Type B pancreatic cell (in vitro differentiated cells): ENCODE measurements at regions not wholly inside any gene's neighbourhood (a gene's known extent, or its start where the extent isn't known, plus 50 kb on each side); places are given as distances from the start of the nearest gene placed in this dataset.
"Not testable (repeated sequence)": the region's sequence is repeated elsewhere in the genome, so short reads cannot be mapped to it uniquely, and the experiment has no call there.

ENCODE experiments used
- DNase-seq: peaks from one replicate; pipeline ENCODE4 v3.0.0; 2021; ENCODE audit warnings: mixed read lengths; ENCODE audit not compliant: unreplicated experiment; ENCODE audit errors: extremely low spot score
- H3K27ac Mint-ChIP-seq: 2 replicates; pipeline ENCODE4 v1.8.0; 2021; ENCODE audit warnings: mild to moderate bottlenecking, mixed read lengths
- H3K27me3 Mint-ChIP-seq: 2 replicates; pipeline ENCODE4 v1.8.0; 2021; ENCODE audit warnings: mixed read lengths
- H3K36me3 Mint-ChIP-seq: 2 replicates; pipeline ENCODE4 v1.8.0; 2021; ENCODE audit warnings: mixed read lengths
- H3K4me1 Mint-ChIP-seq: one replicate; pipeline ENCODE4 v1.8.0; 2021; ENCODE audit warnings: mixed read lengths; ENCODE audit not compliant: unreplicated experiment
- H3K4me3 Mint-ChIP-seq: 2 replicates; pipeline ENCODE4 v1.8.0; 2021; ENCODE audit warnings: mild to moderate bottlenecking, mixed read lengths
- H3K9me3 Mint-ChIP-seq: 2 replicates; pipeline ENCODE4 v1.8.0; 2021; ENCODE audit warnings: mixed read lengths
- TF ChIP-seq, protein P1 (sequence below): fragments of 200-600 bp; sonication (generic); conservative IDR thresholded peaks from 2 replicates; pipeline ENCODE4 v1.5.0; 2021; ENCODE audit warnings: antibody characterized with exemption, mild to moderate bottlenecking

GRCh38 chr1:172838680-172839313, 179.9 kb downstream of the FASLG start:
- H3K4me1 Mint-ChIP-seq, result no peaks in the 10 kb centered on the region
- TF ChIP-seq, protein P1, sequence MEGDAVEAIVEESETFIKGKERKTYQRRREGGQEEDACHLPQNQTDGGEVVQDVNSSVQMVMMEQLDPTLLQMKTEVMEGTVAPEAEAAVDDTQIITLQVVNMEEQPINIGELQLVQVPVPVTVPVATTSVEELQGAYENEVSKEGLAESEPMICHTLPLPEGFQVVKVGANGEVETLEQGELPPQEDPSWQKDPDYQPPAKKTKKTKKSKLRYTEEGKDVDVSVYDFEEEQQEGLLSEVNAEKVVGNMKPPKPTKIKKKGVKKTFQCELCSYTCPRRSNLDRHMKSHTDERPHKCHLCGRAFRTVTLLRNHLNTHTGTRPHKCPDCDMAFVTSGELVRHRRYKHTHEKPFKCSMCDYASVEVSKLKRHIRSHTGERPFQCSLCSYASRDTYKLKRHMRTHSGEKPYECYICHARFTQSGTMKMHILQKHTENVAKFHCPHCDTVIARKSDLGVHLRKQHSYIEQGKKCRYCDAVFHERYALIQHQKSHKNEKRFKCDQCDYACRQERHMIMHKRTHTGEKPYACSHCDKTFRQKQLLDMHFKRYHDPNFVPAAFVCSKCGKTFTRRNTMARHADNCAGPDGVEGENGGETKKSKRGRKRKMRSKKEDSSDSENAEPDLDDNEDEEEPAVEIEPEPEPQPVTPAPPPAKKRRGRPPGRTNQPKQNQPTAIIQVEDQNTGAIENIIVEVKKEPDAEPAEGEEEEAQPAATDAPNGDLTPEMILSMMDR, result no peak
- H3K9me3 Mint-ChIP-seq, result no peaks in the 10 kb centered on the region
- no peak overlapping the region for H3K27ac Mint-ChIP-seq
- H3K27me3 Mint-ChIP-seq, result no peaks in the 10 kb centered on the region
- DNase-seq, result no peak
- H3K4me3 Mint-ChIP-seq, result no peak overlapping the region
- no peaks in the 10 kb centered on the region for H3K36me3 Mint-ChIP-seq

DNA sequence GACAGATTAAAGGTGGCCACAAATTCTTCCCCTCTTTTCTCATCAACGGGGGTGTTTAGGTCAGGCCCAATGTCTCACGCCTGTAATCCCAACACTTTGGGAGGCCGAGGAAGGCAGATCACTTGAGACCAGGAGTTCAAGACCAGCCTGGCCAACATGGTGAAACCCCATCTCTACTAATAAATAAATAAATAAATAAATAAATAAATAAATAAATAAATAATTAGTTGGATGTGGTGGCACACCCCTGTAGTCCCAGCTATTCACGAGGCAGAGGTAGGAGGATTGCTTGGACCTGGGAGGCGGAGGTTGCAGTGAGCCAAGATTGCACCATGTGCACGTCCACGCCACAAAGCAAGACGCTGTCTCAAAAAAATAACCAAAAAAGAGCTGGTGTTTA, 180.7 kb downstream of the FASLG start:
- not testable (repeated sequence) for H3K36me3 Mint-ChIP-seq, H3K9me3 Mint-ChIP-seq, H3K27ac Mint-ChIP-seq, H3K27me3 Mint-ChIP-seq, H3K4me1 Mint-ChIP-seq, DNase-seq, H3K4me3 Mint-ChIP-seq

DNA sequence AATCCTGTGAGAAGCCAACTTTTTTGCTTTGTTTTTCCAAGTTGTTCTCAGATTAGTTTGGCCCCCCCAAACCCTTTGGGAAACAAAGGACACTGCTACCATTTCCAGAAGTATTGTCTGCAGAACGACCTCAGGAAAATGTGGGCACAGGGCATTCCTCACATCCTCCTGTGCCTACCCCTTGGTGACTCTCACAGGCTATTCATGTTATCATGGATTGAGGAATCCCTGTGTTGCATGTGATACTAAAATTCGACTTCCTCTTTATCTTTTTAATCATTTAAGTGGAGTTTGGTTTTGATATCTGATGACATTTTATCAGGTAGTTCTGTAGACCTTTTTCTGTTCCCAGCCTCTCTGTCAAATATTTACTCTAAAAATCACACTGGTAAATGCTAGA, 184.5 kb downstream of the FASLG start:
- Mint-ChIP-seq H3K27me3 (no peaks in the 10 kb centered on the region), H3K4me3 (no peak overlapping the region), H3K9me3 (no peaks in the 10 kb centered on the region), H3K36me3 (no peaks in the 10 kb centered on the region), H3K27ac (no peak overlapping the region), H3K4me1 (peaks cover 9% of the 10 kb centered on the region)
- DNase-seq, result no peak
- TF ChIP-seq, protein P1, result no peak

GRCh38 chr1:172845371-172845770, 186.5 kb downstream of the FASLG start:
- no peak overlapping the region for H3K4me3 Mint-ChIP-seq
- H3K27me3 Mint-ChIP-seq, result no peaks in the 10 kb centered on the region
- TF ChIP-seq, protein P1, result no peak
- no peaks in the 10 kb centered on the region for H3K9me3 Mint-ChIP-seq
- no peak for DNase-seq
- no peak overlapping the region for H3K27ac Mint-ChIP-seq
- H3K36me3 Mint-ChIP-seq, result no peaks in the 10 kb centered on the region
- H3K4me1 Mint-ChIP-seq, result peaks cover 9% of the 10 kb centered on the region

GRCh38 chr1:172845865-172846264, 187.0 kb downstream of the FASLG start:
- Mint-ChIP-seq H3K9me3 (no peaks in the 10 kb centered on the region), H3K27me3 (no peaks in the 10 kb centered on the region), H3K4me1 (peaks cover 9% of the 10 kb centered on the region), H3K27ac (no peak overlapping the region), H3K4me3 (no peak overlapping the region), H3K36me3 (no peaks in the 10 kb centered on the region)
- DNase-seq, result no peak
- TF ChIP-seq, protein P1, result no peak

- H3K27me3 Mint-ChIP-seq, H3K36me3 Mint-ChIP-seq, DNase-seq, H3K4me3 Mint-ChIP-seq, H3K9me3 Mint-ChIP-seq, H3K27ac Mint-ChIP-seq: not testable (repeated sequence)
- H3K4me1 Mint-ChIP-seq, result peaks cover 13% of the 10 kb centered on the region
Measured at GRCh38 chr1:172847814-172848213, 188.9 kb downstream of the FASLG start.

GRCh38 chr1:172849653-172850052, 190.8 kb downstream of the FASLG start:
- no peak for DNase-seq
- no peaks in the 10 kb centered on the region for H3K36me3 Mint-ChIP-seq
- H3K4me3 Mint-ChIP-seq, result no peak overlapping the region
- TF ChIP-seq, protein P1, result no peak
- no peaks in the 10 kb centered on the region for H3K27me3 Mint-ChIP-seq
- H3K27ac Mint-ChIP-seq, result no peak overlapping the region
- H3K4me1 Mint-ChIP-seq, result peaks cover 13% of the 10 kb centered on the region
- H3K9me3 Mint-ChIP-seq, result peaks cover under 1% of the 10 kb centered on the region
